Caco-2 (cell line): ENCODE measurements at regions not wholly inside any gene's neighbourhood (a gene's known extent, or its start where the extent isn't known, plus 50 kb on each side); places are given as distances from the start of the nearest gene placed in this dataset.

Source experiments
- BruUV-seq: library from RNA; stranded (reverse); fragments of 400-500 nt; replicated peaks from 2 replicates; lab custom pipeline; 2021; lab: Mats Ljungman, UMichigan
- CTCF ChIA-PET: fragments of 300-600 bp; sonication (Branson Sonifier 250); formaldehyde crosslinking; loops from one replicate; lab custom pipeline; 2022; ENCODE audit warnings: antibody characterized with exemption; lab: Charles Lee
- POLR2A ChIA-PET: fragments of 300-600 bp; sonication (Branson Sonifier 250); formaldehyde crosslinking; loops from one replicate; lab custom pipeline; 2022; ENCODE audit warnings: antibody characterized with exemption; lab: Charles Lee
- DNase-seq, 2 experiments: peaks; one replicate each; pipeline versions ENCODE4 v3.0.0 to v3.0.0-alpha.2; 2020 to 2022
- H3K27me3 ChIP-seq: replicated peaks from 2 replicates; pipeline ENCODE4 v1.6.0; 2011; ENCODE audit warnings: low read length; ENCODE audit not compliant: control insufficient read depth, insufficient read depth
- H3K36me3 ChIP-seq: 2 replicates; pipeline ENCODE4 v1.5.1; 2011; ENCODE audit warnings: low read length; ENCODE audit not compliant: control insufficient read depth, insufficient read depth
- H3K4me1 ChIP-seq: fragments of 250-450 bp; sonication (Bioruptor Pico); 2 replicates; pipeline ENCODE4 v1.5.1; 2020; ENCODE audit warnings: mild to moderate bottlenecking
- H3K4me3 ChIP-seq: 2 replicates; pipeline ENCODE4 v1.5.1; 2011; ENCODE audit warnings: low read depth, mild to moderate bottlenecking, control low read depth, low read length
- H3K9me3 ChIP-seq: fragments of 250-450 bp; sonication (Bioruptor Pico); 2 replicates; pipeline ENCODE4 v1.5.1; 2020; ENCODE audit warnings: mild to moderate bottlenecking, moderate library complexity
- H3K27ac Mint-ChIP-seq: one replicate; pipeline ENCODE4 v1.8.0; 2022; ENCODE audit warnings: mixed read lengths; ENCODE audit not compliant: unreplicated experiment
- H3K27me3 Mint-ChIP-seq: one replicate; pipeline ENCODE4 v1.8.0; 2022; ENCODE audit warnings: mixed read lengths; ENCODE audit not compliant: insufficient read depth, unreplicated experiment
- H3K36me3 Mint-ChIP-seq: one replicate; pipeline ENCODE4 v1.8.0; 2022; ENCODE audit warnings: mild to moderate bottlenecking, mixed read lengths; ENCODE audit not compliant: insufficient read depth, unreplicated experiment
- H3K4me1 Mint-ChIP-seq: one replicate; pipeline ENCODE4 v1.8.0; 2022; ENCODE audit warnings: low read depth, mixed read lengths; ENCODE audit not compliant: unreplicated experiment
- H3K4me3 Mint-ChIP-seq: one replicate; pipeline ENCODE4 v1.8.0; 2022; ENCODE audit warnings: mild to moderate bottlenecking, moderate library complexity, mixed read lengths; ENCODE audit not compliant: unreplicated experiment
- H3K9me3 Mint-ChIP-seq: one replicate; pipeline ENCODE4 v1.8.0; 2022; ENCODE audit warnings: mixed read lengths; ENCODE audit not compliant: unreplicated experiment
- intact Hi-C: fragments of 100-400 bp; cut with micrococcal nuclease; formaldehyde crosslinking; loops from one replicate; pipeline ENCODE4 v1.10.0; 2022; ENCODE audit not compliant: unreplicated experiment
- TF ChIP-seq, protein P1 (sequence below), 2 experiments: fragments of 200-600 bp in 1 of 2; IDR thresholded peaks; 1 replicate in 1 of 2; 2 replicates in 1 of 2; pipeline versions ENCODE4 v1.5.1 to v1.8.0; 2011 to 2022; ENCODE audit warnings: antibody characterized with exemption in 1 of 2, control low read depth in 1 of 2, inconsistent platforms in 1 of 2, low read depth in 1 of 2, low read length in 1 of 2, mild to moderate bottlenecking in 1 of 2, moderate library complexity in 1 of 2; ENCODE audit not compliant: insufficient read depth in 1 of 2, severe bottlenecking in 1 of 2, unreplicated experiment in 1 of 2

DNA sequence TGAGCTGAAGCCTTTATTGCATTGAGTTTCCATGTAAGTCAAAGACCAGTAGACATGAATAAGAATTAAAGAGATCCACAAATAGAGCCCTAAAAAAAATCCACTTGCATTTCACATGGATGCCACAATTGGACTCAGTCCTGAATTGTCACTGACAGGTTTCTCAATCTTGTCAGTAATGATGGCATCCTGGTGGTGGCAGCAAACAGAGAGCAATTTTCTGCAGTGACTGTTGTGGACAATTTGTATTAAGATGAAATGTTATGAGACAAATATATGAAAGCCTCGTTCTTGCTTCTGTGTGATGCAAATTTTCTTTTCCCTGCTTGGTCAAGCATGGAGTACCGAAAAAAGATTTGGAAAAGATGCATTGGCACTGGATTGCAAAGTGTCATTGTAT, 278.9 kb downstream of the SAMD5 start:
- no peaks in the 10 kb centered on the region for H3K9me3 ChIP-seq
- H3K4me3 Mint-ChIP-seq = no peak overlapping the region
- intact Hi-C loops = loop anchor here (5.0 kb wide), 1 partner anchor 380 kb away; no protein-coding TSS in a partner anchor
- H3K4me1 ChIP-seq = no peaks in the 10 kb centered on the region
- H3K9me3 Mint-ChIP-seq = peaks cover 9% of the 10 kb centered on the region
- no peaks in the 10 kb centered on the region for H3K27me3 Mint-ChIP-seq
- no peak overlapping the region for H3K4me3 ChIP-seq
- peak in 1 of 2 experiments; percentile 23 for DNase-seq
- no peak overlapping the region for H3K27ac Mint-ChIP-seq
- H3K27me3 ChIP-seq = no peaks in the 10 kb centered on the region
- H3K4me1 Mint-ChIP-seq = peaks cover 4% of the 10 kb centered on the region
- ChIA-PET POLR2A (no interaction called here), CTCF (no interaction called here)
- no peaks in the 10 kb centered on the region for H3K36me3 ChIP-seq
- no TSS peak for BruUV-seq
- TF ChIP-seq, protein P1, sequence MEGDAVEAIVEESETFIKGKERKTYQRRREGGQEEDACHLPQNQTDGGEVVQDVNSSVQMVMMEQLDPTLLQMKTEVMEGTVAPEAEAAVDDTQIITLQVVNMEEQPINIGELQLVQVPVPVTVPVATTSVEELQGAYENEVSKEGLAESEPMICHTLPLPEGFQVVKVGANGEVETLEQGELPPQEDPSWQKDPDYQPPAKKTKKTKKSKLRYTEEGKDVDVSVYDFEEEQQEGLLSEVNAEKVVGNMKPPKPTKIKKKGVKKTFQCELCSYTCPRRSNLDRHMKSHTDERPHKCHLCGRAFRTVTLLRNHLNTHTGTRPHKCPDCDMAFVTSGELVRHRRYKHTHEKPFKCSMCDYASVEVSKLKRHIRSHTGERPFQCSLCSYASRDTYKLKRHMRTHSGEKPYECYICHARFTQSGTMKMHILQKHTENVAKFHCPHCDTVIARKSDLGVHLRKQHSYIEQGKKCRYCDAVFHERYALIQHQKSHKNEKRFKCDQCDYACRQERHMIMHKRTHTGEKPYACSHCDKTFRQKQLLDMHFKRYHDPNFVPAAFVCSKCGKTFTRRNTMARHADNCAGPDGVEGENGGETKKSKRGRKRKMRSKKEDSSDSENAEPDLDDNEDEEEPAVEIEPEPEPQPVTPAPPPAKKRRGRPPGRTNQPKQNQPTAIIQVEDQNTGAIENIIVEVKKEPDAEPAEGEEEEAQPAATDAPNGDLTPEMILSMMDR (IDR thresholded peaks at IDR 0.05; ENCODE audit: insufficient read depth in 1 of 2, low read depth in 1 of 2, low read length in 1 of 2, severe bottlenecking in 1 of 2, unreplicated experiment in 1 of 2) = peak in 1 of 2 experiments; percentile 34
- no peaks in the 10 kb centered on the region for H3K36me3 Mint-ChIP-seq

- ChIA-PET POLR2A (no interaction called here), CTCF (no interaction called here)
- no peak overlapping the region for H3K4me3 ChIP-seq
- H3K27me3 ChIP-seq = no peaks in the 10 kb centered on the region
- no peaks in the 10 kb centered on the region for H3K4me1 ChIP-seq
- no peaks in the 10 kb centered on the region for H3K36me3 ChIP-seq
- DNase-seq = no peak
- Mint-ChIP-seq H3K9me3 (peaks cover 9% of the 10 kb centered on the region), H3K27ac (no peak overlapping the region), H3K4me3 (no peak overlapping the region), H3K36me3 (no peaks in the 10 kb centered on the region), H3K27me3 (no peaks in the 10 kb centered on the region), H3K4me1 (peaks cover 4% of the 10 kb centered on the region)
- H3K9me3 ChIP-seq = no peaks in the 10 kb centered on the region
- intact Hi-C loops = loop anchor here (5.0 kb wide), 1 partner anchor 378 kb away; no protein-coding TSS in a partner anchor
- TF ChIP-seq, protein P1 (IDR thresholded peaks at IDR 0.05; ENCODE audit: insufficient read depth in 1 of 2, low read depth in 1 of 2, low read length in 1 of 2, severe bottlenecking in 1 of 2, unreplicated experiment in 1 of 2) = no peak
- BruUV-seq = no TSS peak
These were observed 281.0 kb downstream of the SAMD5 start for GRCh38 chr6:147789430-147789947.

DNA sequence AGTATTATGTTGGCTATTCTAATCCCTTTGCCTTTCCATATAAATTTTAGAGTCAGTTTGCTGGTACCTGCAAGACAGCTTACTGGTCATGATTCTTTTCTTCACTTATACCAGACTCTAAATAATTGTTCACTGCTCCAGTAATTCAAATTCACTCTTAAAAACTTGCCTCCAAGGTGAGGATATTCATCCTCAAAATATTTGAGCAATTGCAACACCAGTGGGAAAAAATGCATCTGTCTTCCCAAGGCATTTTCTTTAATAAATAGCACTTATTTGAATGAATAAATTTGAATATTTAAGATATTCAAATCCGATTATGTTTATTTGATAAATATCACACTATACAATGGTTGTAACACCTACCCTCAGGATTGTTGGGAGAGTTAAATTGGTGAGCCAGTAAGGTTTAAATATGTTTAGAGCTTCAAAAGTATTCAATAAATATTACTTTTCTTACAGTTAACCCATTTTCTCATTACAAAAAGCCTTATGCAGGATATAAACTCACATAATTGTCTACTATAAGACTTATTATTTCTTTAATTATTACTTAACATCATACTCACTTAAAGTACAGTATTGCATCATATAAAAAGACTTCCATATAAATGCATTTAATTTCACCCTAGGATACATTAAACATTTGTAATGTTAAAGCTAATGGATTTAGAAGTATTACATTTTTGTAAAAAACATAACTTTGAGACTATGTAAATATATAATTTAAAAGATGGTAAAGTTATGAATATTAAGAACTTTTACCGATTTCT, 285.6 kb downstream of the SAMD5 start:
- H3K9me3 Mint-ChIP-seq = peaks cover 9% of the 10 kb centered on the region
- H3K27me3 ChIP-seq = no peaks in the 10 kb centered on the region
- no peaks in the 10 kb centered on the region for H3K36me3 ChIP-seq
- H3K27ac Mint-ChIP-seq = no peak overlapping the region
- no peaks in the 10 kb centered on the region for H3K27me3 Mint-ChIP-seq
- no peaks in the 10 kb centered on the region for H3K36me3 Mint-ChIP-seq
- no peak overlapping the region for H3K4me3 ChIP-seq
- H3K9me3 ChIP-seq = no peaks in the 10 kb centered on the region
- ChIA-PET CTCF (no interaction called here), POLR2A (no interaction called here)
- H3K4me3 Mint-ChIP-seq = no peak overlapping the region
- peaks cover 4% of the 10 kb centered on the region for H3K4me1 Mint-ChIP-seq
- no TSS peak for BruUV-seq
- intact Hi-C loops = no loop called here
- TF ChIP-seq, protein P1 (IDR thresholded peaks at IDR 0.05; ENCODE audit: insufficient read depth in 1 of 2, low read depth in 1 of 2, low read length in 1 of 2, severe bottlenecking in 1 of 2, unreplicated experiment in 1 of 2) = no peak
- no peak for DNase-seq
- no peaks in the 10 kb centered on the region for H3K4me1 ChIP-seq
